ENCODE measurements at regions not wholly inside any gene's neighbourhood (a gene's known extent, or its start where the extent isn't known, plus 50 kb on each side); places are given as distances from the start of the nearest gene placed in this dataset.

DNA sequence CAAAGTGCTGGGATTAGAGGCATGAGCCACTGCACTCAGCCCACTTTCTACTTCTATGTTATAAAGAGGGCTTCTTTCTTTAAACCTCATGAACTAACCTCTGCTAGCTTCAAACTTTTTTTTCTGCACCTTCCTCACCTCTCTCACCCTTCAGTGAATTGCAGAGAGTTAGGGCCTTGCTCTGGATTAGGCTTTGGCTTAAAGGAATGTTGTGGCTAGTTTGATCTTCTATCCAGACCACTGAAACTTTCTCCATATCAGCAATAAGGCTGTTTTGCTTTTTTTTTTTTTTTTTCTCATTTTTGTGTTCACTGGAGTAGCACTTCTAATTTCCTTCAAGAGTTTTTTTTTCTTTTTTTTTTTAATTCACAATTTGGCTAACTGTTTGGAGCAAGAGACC is 216.4 kb upstream of the MAP3K1 start:
- no peaks in the 10 kb centered on the region for H3K4me1 ChIP-seq
- no peak for DNase-seq
- no peak overlapping the region for H3K4me3 ChIP-seq
- H3K36me3 ChIP-seq = no peaks in the 10 kb centered on the region
- no peaks in the 10 kb centered on the region for H3K9me3 ChIP-seq
- TF ChIP-seq, protein P1, sequence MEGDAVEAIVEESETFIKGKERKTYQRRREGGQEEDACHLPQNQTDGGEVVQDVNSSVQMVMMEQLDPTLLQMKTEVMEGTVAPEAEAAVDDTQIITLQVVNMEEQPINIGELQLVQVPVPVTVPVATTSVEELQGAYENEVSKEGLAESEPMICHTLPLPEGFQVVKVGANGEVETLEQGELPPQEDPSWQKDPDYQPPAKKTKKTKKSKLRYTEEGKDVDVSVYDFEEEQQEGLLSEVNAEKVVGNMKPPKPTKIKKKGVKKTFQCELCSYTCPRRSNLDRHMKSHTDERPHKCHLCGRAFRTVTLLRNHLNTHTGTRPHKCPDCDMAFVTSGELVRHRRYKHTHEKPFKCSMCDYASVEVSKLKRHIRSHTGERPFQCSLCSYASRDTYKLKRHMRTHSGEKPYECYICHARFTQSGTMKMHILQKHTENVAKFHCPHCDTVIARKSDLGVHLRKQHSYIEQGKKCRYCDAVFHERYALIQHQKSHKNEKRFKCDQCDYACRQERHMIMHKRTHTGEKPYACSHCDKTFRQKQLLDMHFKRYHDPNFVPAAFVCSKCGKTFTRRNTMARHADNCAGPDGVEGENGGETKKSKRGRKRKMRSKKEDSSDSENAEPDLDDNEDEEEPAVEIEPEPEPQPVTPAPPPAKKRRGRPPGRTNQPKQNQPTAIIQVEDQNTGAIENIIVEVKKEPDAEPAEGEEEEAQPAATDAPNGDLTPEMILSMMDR (IDR thresholded peaks at IDR 0.05) = no peak
- H3K27me3 ChIP-seq = no peaks in the 10 kb centered on the region
- ATAC-seq = no peak
- H3K27ac ChIP-seq = no peak overlapping the region
- intact Hi-C loops (cut with DNase I) = no loop called here

DNA sequence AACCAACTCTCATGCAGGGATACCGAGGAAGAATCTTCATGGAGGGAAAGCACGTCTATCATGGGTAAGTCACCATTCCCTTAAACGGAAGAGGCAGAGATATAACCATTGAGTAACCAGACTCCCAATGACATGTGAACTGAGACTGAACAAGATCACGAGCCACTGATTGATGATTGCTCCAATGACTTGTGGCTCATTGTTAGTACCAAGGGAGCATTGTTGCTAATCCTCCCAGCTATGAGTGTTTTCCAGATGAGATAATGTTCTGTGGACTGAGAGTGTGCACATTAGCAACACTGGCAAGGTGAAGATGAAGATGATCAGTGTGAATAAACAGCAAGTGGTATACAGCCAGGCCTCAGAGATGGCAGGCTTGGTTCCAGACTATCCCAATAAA is 219.2 kb upstream of the MAP3K1 start:
- Histone ChIP-seq H3K27ac (no peak overlapping the region), H3K27me3 (no peaks in the 10 kb centered on the region), H3K4me3 (no peak overlapping the region), H3K36me3 (no peaks in the 10 kb centered on the region), H3K4me1 (no peaks in the 10 kb centered on the region), H3K9me3 (no peaks in the 10 kb centered on the region)
- TF ChIP-seq, protein P1 (IDR thresholded peaks at IDR 0.05) = no peak
- ATAC-seq (no peak), DNase-seq (no peak)
- intact Hi-C loops (cut with DNase I) = no loop called here

DNA sequence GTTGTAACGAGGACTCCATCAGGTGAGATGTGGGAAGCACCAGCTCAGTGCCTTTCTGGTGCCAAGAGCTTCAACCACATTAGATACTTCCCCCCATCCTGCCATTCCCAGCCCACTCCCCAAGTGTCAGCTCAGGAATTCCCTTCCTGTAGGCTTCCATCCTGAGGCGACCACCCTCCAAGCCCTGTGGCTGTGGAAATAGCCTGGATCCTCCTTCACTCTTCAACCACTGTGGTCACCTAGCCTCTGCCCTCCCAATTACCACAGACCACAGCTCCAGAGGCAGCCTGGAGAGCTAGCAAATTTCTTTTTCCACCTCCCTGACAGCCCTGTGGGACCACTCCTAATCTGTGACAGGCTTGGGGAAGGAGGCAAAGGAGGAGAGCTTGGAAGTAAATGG is 219.8 kb upstream of the MAP3K1 start:
- Histone ChIP-seq H3K4me1 (no peaks in the 10 kb centered on the region), H3K36me3 (no peaks in the 10 kb centered on the region), H3K27ac (no peak overlapping the region), H3K4me3 (no peak overlapping the region), H3K27me3 (no peaks in the 10 kb centered on the region), H3K9me3 (no peaks in the 10 kb centered on the region)
- ATAC-seq (no peak), DNase-seq (no peak)
- TF ChIP-seq, protein P1 (IDR thresholded peaks at IDR 0.05) = no peak
- intact Hi-C loops (cut with DNase I) = no loop called here

DNA sequence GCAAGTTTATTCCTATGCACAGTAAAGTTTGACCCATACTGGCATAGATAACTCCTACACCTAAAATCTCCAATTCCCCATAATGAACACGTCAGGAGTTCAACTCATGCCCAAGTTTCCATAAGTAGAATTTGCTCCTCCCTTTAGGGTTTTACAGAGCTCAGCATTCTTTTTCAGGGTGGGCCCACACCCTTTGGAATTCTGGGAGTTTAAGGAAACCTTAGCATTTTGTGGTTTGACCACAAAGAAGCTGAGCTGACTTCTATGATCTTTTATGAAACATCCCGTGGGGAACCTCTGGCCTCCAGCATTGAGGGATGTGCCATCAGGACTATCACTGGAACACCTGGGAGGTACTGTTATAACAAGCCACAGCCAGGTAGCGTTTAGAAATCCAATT is 220.6 kb upstream of the MAP3K1 start:
- TF ChIP-seq, protein P1 (IDR thresholded peaks at IDR 0.05) = no peak
- Histone ChIP-seq H3K4me1 (no peaks in the 10 kb centered on the region), H3K9me3 (no peaks in the 10 kb centered on the region), H3K36me3 (no peaks in the 10 kb centered on the region), H3K27ac (no peak overlapping the region), H3K4me3 (no peak overlapping the region), H3K27me3 (no peaks in the 10 kb centered on the region)
- ATAC-seq (no peak), DNase-seq (no peak)
- intact Hi-C loops (cut with DNase I) = no loop called here

DNA sequence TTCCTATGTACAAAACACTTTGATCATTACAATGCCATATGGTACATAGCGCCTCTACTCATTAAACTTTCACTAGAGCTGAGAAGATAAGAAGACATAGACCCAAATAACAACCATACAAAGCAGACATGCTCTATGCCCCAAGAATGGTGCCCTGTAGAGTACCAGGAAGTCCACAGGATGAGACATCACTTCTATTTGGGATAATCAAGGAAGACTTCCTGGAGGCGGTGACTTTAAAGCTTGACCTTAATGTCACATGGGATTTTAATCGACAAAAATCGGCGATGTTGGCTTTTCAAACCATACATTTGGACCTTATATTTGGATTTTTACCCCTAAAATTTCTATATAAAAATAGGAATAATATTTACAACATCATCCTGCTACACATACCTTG is 224.3 kb upstream of the MAP3K1 start:
- no peak overlapping the region for H3K27ac ChIP-seq
- intact Hi-C loops (cut with DNase I) = no loop called here
- no peak overlapping the region for H3K4me3 ChIP-seq
- H3K9me3 ChIP-seq = no peaks in the 10 kb centered on the region
- H3K27me3 ChIP-seq = no peaks in the 10 kb centered on the region
- TF ChIP-seq, protein P1 (IDR thresholded peaks at IDR 0.05) = no peak
- DNase-seq (no peak), ATAC-seq (no peak)
- peaks cover 3 to 30% of the 10 kb centered on the region in 2 donors for H3K4me1 ChIP-seq
- H3K36me3 ChIP-seq = no peaks in the 10 kb centered on the region

Data from left lung (tissue), 4 donors.